ENCODE measurements at regions not wholly inside any gene's neighbourhood (a gene's known extent, or its start where the extent isn't known, plus 50 kb on each side); places are given as distances from the start of the nearest gene placed in this dataset.

DNA sequence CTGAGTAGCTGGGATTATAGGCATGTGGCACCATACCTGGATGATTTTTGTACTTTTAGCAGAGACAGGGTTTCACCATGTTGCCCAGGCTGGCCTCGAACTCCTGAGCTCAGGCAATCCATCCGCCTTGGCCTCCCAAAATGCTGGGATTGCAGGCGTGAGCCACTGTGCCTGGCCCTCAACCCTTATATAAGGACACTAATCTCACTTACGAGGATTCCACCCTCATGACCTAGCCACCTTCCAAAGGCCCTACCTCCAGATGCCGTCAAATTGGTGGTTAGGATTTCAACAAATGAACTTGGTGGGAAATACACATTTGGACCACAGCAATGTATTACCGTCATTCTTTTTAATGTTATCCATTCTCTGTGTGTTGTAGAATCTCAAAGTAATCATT, 61.0 kb downstream of the ING1 start:
- Histone ChIP-seq H3K27me3 (ENCODE audit: control insufficient read depth, extremely low read depth, insufficient read depth, low read length) (peaks cover 8% of the 10 kb centered on the region), H3K4me3 (ENCODE audit: control insufficient read depth in 2 of 3, extremely low read depth in 1 of 3, insufficient read depth in 2 of 3, low read depth in 1 of 3, low read length in 3 of 3) (no peak overlapping the region), H3K36me3 (ENCODE audit: control insufficient read depth in 2 of 2, extremely low read depth in 1 of 2, insufficient read depth in 2 of 2, low read length in 2 of 2) (no peaks in the 10 kb centered on the region), H3K4me2 (ENCODE audit: control insufficient read depth, extremely low read depth, insufficient read depth, low read depth, low read length) (no peak overlapping the region), H2AFZ (ENCODE audit: control insufficient read depth, low read length) (no peak overlapping the region), H3K9me3 (ENCODE audit: control insufficient read depth, low read depth, low read length) (no peaks in the 10 kb centered on the region), H3K79me2 (ENCODE audit: control insufficient read depth, insufficient read depth, low read length) (no peaks in the 10 kb centered on the region), H3K9ac (ENCODE audit: control insufficient read depth, extremely low read depth, insufficient read depth, low read length) (no peak overlapping the region), H3K4me1 (ENCODE audit: control insufficient read depth, extremely low read depth, insufficient read depth, low read length) (no peaks in the 10 kb centered on the region), H3K9me1 (ENCODE audit: control insufficient read depth, extremely low read depth, insufficient read depth, low read length) (no peaks in the 10 kb centered on the region), H3K27ac (ENCODE audit: control insufficient read depth, insufficient read depth, low read length) (no peak overlapping the region), H4K20me1 (ENCODE audit: control insufficient read depth, extremely low read depth, insufficient read depth, low read length) (no peaks in the 10 kb centered on the region)
- FAIRE-seq = no peak
- no peak for TF ChIP-seq EZH2 (IDR thresholded peaks at IDR 0.05; ENCODE audit: low read length)
- TF ChIP-seq, protein P1, sequence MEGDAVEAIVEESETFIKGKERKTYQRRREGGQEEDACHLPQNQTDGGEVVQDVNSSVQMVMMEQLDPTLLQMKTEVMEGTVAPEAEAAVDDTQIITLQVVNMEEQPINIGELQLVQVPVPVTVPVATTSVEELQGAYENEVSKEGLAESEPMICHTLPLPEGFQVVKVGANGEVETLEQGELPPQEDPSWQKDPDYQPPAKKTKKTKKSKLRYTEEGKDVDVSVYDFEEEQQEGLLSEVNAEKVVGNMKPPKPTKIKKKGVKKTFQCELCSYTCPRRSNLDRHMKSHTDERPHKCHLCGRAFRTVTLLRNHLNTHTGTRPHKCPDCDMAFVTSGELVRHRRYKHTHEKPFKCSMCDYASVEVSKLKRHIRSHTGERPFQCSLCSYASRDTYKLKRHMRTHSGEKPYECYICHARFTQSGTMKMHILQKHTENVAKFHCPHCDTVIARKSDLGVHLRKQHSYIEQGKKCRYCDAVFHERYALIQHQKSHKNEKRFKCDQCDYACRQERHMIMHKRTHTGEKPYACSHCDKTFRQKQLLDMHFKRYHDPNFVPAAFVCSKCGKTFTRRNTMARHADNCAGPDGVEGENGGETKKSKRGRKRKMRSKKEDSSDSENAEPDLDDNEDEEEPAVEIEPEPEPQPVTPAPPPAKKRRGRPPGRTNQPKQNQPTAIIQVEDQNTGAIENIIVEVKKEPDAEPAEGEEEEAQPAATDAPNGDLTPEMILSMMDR (optimal IDR thresholded peaks at IDR 0.05 in 1 of 3, IDR thresholded peaks at IDR 0.05 in 1 of 3, conservative IDR thresholded peaks at IDR 0.05 in 1 of 3; ENCODE audit: extremely low read depth in 1 of 3, insufficient read depth in 2 of 3, low read length in 3 of 3) = no peak
- dilution Hi-C loops (cut with MboI; ENCODE audit: extremely low pct_ligation_motif_present, low sequenced_read_pairs) = no loop called here
- no peak for DNase-seq (ENCODE audit: low read depth, low spot score)

DNA sequence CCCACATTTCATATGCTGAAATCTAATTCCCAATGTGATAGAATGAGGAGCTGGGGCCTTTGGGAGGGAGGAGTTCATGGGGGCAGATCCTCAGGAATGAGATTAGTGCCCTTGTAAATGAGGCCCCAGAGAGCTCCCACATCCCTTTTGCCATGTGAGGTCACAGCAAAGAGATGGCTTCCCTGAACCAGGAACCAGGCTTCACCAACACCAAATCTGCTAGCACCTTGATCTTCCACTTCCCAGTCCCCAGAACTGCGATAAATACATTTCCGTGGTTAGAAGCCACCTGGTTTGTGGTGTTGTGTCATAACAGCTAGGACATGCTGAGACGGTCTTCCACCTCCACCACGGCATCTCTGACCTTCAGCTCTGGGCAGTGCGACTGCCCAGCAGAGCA, 62.1 kb downstream of the ING1 start:
- dilution Hi-C loops (cut with MboI; ENCODE audit: extremely low pct_ligation_motif_present, low sequenced_read_pairs) = no loop called here
- DNase-seq (ENCODE audit: low read depth, low spot score) (no peak), FAIRE-seq (no peak)
- H3K4me3 ChIP-seq (ENCODE audit: control insufficient read depth in 2 of 3, extremely low read depth in 1 of 3, insufficient read depth in 2 of 3, low read depth in 1 of 3, low read length in 3 of 3) = no peak overlapping the region
- no peaks in the 10 kb centered on the region for H3K9me3 ChIP-seq (ENCODE audit: control insufficient read depth, low read depth, low read length)
- no peak overlapping the region for H3K4me2 ChIP-seq (ENCODE audit: control insufficient read depth, extremely low read depth, insufficient read depth, low read depth, low read length)
- no peak overlapping the region for H2AFZ ChIP-seq (ENCODE audit: control insufficient read depth, low read length)
- H3K79me2 ChIP-seq (ENCODE audit: control insufficient read depth, insufficient read depth, low read length) = no peaks in the 10 kb centered on the region
- no peaks in the 10 kb centered on the region for H3K36me3 ChIP-seq (ENCODE audit: control insufficient read depth in 2 of 2, extremely low read depth in 1 of 2, insufficient read depth in 2 of 2, low read length in 2 of 2)
- H3K9me1 ChIP-seq (ENCODE audit: control insufficient read depth, extremely low read depth, insufficient read depth, low read length) = no peaks in the 10 kb centered on the region
- H3K27ac ChIP-seq (ENCODE audit: control insufficient read depth, insufficient read depth, low read length) = no peak overlapping the region
- no peaks in the 10 kb centered on the region for H4K20me1 ChIP-seq (ENCODE audit: control insufficient read depth, extremely low read depth, insufficient read depth, low read length)
- H3K9ac ChIP-seq (ENCODE audit: control insufficient read depth, extremely low read depth, insufficient read depth, low read length) = no peak overlapping the region
- H3K4me1 ChIP-seq (ENCODE audit: control insufficient read depth, extremely low read depth, insufficient read depth, low read length) = no peaks in the 10 kb centered on the region
- TF ChIP-seq EZH2 (IDR thresholded peaks at IDR 0.05; ENCODE audit: low read length) = no peak
- TF ChIP-seq, protein P1 (optimal IDR thresholded peaks at IDR 0.05 in 1 of 3, IDR thresholded peaks at IDR 0.05 in 1 of 3, conservative IDR thresholded peaks at IDR 0.05 in 1 of 3; ENCODE audit: extremely low read depth in 1 of 3, insufficient read depth in 2 of 3, low read length in 3 of 3) = no peak
- H3K27me3 ChIP-seq (ENCODE audit: control insufficient read depth, extremely low read depth, insufficient read depth, low read length) = peaks cover 6% of the 10 kb centered on the region
